ENCODE measurements at regions not wholly inside any gene's neighbourhood (a gene's known extent, or its start where the extent isn't known, plus 50 kb on each side); places are given as distances from the start of the nearest gene placed in this dataset.
"Not testable (repeated sequence)": the region's sequence is repeated elsewhere in the genome, so short reads cannot be mapped to it uniquely, and the experiment has no call there.

- no peak overlapping the region for H3K27ac ChIP-seq (ENCODE audit: low read length)
- H3K4me3 ChIP-seq (ENCODE audit: low read length), result no peak overlapping the region
- intact Hi-C loops (cut with DNase I), result no loop called here
- H3K9me3 ChIP-seq (ENCODE audit: control insufficient read depth, low read length), result no peaks in the 10 kb centered on the region
- DNase-seq (no peak), ATAC-seq (no peak)
- no peaks in the 10 kb centered on the region for H3K27me3 ChIP-seq (ENCODE audit: control insufficient read depth, insufficient read depth)
- no peaks in the 10 kb centered on the region for H3K4me1 ChIP-seq (ENCODE audit: control insufficient read depth, insufficient read depth, low read length)
- 71% methylated on average over 4 of the region's 4 CpGs for WGBS
Observed at GRCh38 chr2:114265261-114265660, 177.2 kb upstream of the DPP10 start.

GRCh38 chr2:114274957-114275356 lies 167.5 kb upstream of the DPP10 start:
- no peak overlapping the region for H3K27ac ChIP-seq (ENCODE audit: low read length)
- no peaks in the 10 kb centered on the region for H3K4me1 ChIP-seq (ENCODE audit: control insufficient read depth, insufficient read depth, low read length)
- H3K27me3 ChIP-seq (ENCODE audit: control insufficient read depth, insufficient read depth), result no peaks in the 10 kb centered on the region
- intact Hi-C loops (cut with DNase I), result no loop called here
- H3K4me3 ChIP-seq (ENCODE audit: low read length), result no peak overlapping the region
- no peaks in the 10 kb centered on the region for H3K9me3 ChIP-seq (ENCODE audit: control insufficient read depth, low read length)
- DNase-seq (no peak), ATAC-seq (no peak)

GRCh38 chr2:114281188-114281587 lies 161.3 kb upstream of the DPP10 start:
- no peak for ATAC-seq
- no peaks in the 10 kb centered on the region for H3K9me3 ChIP-seq (ENCODE audit: control insufficient read depth, low read length)
- WGBS, result 86% methylated on average over 2 of the region's 2 CpGs

GRCh38 chr2:114283774-114284173 lies 158.7 kb upstream of the DPP10 start:
- intact Hi-C loops (cut with DNase I), result no loop called here
- Histone ChIP-seq H3K27me3 (ENCODE audit: control insufficient read depth, insufficient read depth) (no peaks in the 10 kb centered on the region), H3K4me1 (ENCODE audit: control insufficient read depth, insufficient read depth, low read length) (no peaks in the 10 kb centered on the region), H3K9me3 (ENCODE audit: control insufficient read depth, low read length) (no peaks in the 10 kb centered on the region), H3K27ac (ENCODE audit: low read length) (no peak overlapping the region), H3K4me3 (ENCODE audit: low read length) (no peak overlapping the region)
- ATAC-seq (no peak), DNase-seq (no peak)
- 55% methylated on average over 5 of the region's 5 CpGs for WGBS

More at GRCh38 chr2:114281188-114281587, 161.3 kb upstream of the DPP10 start:
- intact Hi-C loops (cut with DNase I), result no loop called here
- H3K4me3 ChIP-seq (ENCODE audit: low read length), result no peak overlapping the region
- H3K27ac ChIP-seq (ENCODE audit: low read length), result no peak overlapping the region
- no peaks in the 10 kb centered on the region for H3K4me1 ChIP-seq (ENCODE audit: control insufficient read depth, insufficient read depth, low read length)
- DNase-seq, result no peak
- no peaks in the 10 kb centered on the region for H3K27me3 ChIP-seq (ENCODE audit: control insufficient read depth, insufficient read depth)

GRCh38 chr2:114286438-114286837 lies 156.0 kb upstream of the DPP10 start:
- no peak for DNase-seq
- no peak for ATAC-seq
- H3K4me1 ChIP-seq (ENCODE audit: control insufficient read depth, insufficient read depth, low read length), result no peaks in the 10 kb centered on the region
- H3K27me3 ChIP-seq (ENCODE audit: control insufficient read depth, insufficient read depth), result no peaks in the 10 kb centered on the region
- intact Hi-C loops (cut with DNase I), result no loop called here
- no peak overlapping the region for H3K27ac ChIP-seq (ENCODE audit: low read length)
- WGBS, result 87% methylated on average over 8 of the region's 8 CpGs
- no peaks in the 10 kb centered on the region for H3K9me3 ChIP-seq (ENCODE audit: control insufficient read depth, low read length)
- H3K4me3 ChIP-seq (ENCODE audit: low read length), result no peak overlapping the region

GRCh38 chr2:114293355-114293754 lies 149.1 kb upstream of the DPP10 start:
- intact Hi-C loops (cut with DNase I), result no loop called here
- no peak for ATAC-seq
- 48% methylated on average over 5 of the region's 5 CpGs for WGBS
- Histone ChIP-seq H3K4me1 (ENCODE audit: control insufficient read depth, insufficient read depth, low read length) (no peaks in the 10 kb centered on the region), H3K27me3 (ENCODE audit: control insufficient read depth, insufficient read depth) (no peaks in the 10 kb centered on the region), H3K27ac (ENCODE audit: low read length) (no peak overlapping the region), H3K4me3 (ENCODE audit: low read length) (no peak overlapping the region), H3K9me3 (ENCODE audit: control insufficient read depth, low read length) (no peaks in the 10 kb centered on the region)
- no peak for DNase-seq

- Histone ChIP-seq H3K4me1 (ENCODE audit: control insufficient read depth, insufficient read depth, low read length) (no peaks in the 10 kb centered on the region), H3K9me3 (ENCODE audit: control insufficient read depth, low read length) (no peaks in the 10 kb centered on the region), H3K27ac (ENCODE audit: low read length) (no peak overlapping the region), H3K4me3 (ENCODE audit: low read length) (no peak overlapping the region), H3K27me3 (ENCODE audit: control insufficient read depth, insufficient read depth) (no peaks in the 10 kb centered on the region)
- 32% methylated on average over 6 of the region's 6 CpGs for WGBS
- ATAC-seq (no peak), DNase-seq (no peak)
- intact Hi-C loops (cut with DNase I), result no loop called here
Observed at GRCh38 chr2:114294741-114295140, 147.7 kb upstream of the DPP10 start.

GRCh38 chr2:114300351-114300750 lies 142.1 kb upstream of the DPP10 start:
- H3K9me3 ChIP-seq (ENCODE audit: control insufficient read depth, low read length); DNase-seq; H3K27ac ChIP-seq (ENCODE audit: low read length); H3K4me1 ChIP-seq (ENCODE audit: control insufficient read depth, insufficient read depth, low read length); intact Hi-C loops (cut with DNase I); H3K27me3 ChIP-seq (ENCODE audit: control insufficient read depth, insufficient read depth); ATAC-seq; H3K4me3 ChIP-seq (ENCODE audit: low read length): not testable (repeated sequence)
- 93% methylated on average over 3 of the region's 3 CpGs for WGBS

- Histone ChIP-seq H3K27me3 (ENCODE audit: control insufficient read depth, insufficient read depth) (no peaks in the 10 kb centered on the region), H3K9me3 (ENCODE audit: control insufficient read depth, low read length) (no peaks in the 10 kb centered on the region), H3K27ac (ENCODE audit: low read length) (no peak overlapping the region), H3K4me3 (ENCODE audit: low read length) (no peak overlapping the region), H3K4me1 (ENCODE audit: control insufficient read depth, insufficient read depth, low read length) (no peaks in the 10 kb centered on the region)
- ATAC-seq (no peak), DNase-seq (no peak)
- 52% methylated on average over 2 of the region's 2 CpGs for WGBS
- intact Hi-C loops (cut with DNase I), result no loop called here
Observed at GRCh38 chr2:114316532-114317300, 125.7 kb upstream of the DPP10 start.

GRCh38 chr2:114330594-114330993 lies 111.8 kb upstream of the DPP10 start:
- H3K27ac ChIP-seq (ENCODE audit: low read length), result no peak overlapping the region
- ATAC-seq, result no peak
- intact Hi-C loops (cut with DNase I), result no loop called here
- 70% methylated on average over 1 of the region's 1 CpG for WGBS
- no peak overlapping the region for H3K4me3 ChIP-seq (ENCODE audit: low read length)
- DNase-seq, result no peak
- no peaks in the 10 kb centered on the region for H3K4me1 ChIP-seq (ENCODE audit: control insufficient read depth, insufficient read depth, low read length)
- no peaks in the 10 kb centered on the region for H3K9me3 ChIP-seq (ENCODE audit: control insufficient read depth, low read length)
- H3K27me3 ChIP-seq (ENCODE audit: control insufficient read depth, insufficient read depth), result no peaks in the 10 kb centered on the region

GRCh38 chr2:114331934-114332333 lies 110.5 kb upstream of the DPP10 start:
- H3K9me3 ChIP-seq (ENCODE audit: control insufficient read depth, low read length), result no peaks in the 10 kb centered on the region
- DNase-seq (no peak), ATAC-seq (no peak)
- no peaks in the 10 kb centered on the region for H3K27me3 ChIP-seq (ENCODE audit: control insufficient read depth, insufficient read depth)
- WGBS, result 83% methylated on average over 3 of the region's 3 CpGs
- no peaks in the 10 kb centered on the region for H3K4me1 ChIP-seq (ENCODE audit: control insufficient read depth, insufficient read depth, low read length)
- intact Hi-C loops (cut with DNase I), result no loop called here
- no peak overlapping the region for H3K27ac ChIP-seq (ENCODE audit: low read length)
- no peak overlapping the region for H3K4me3 ChIP-seq (ENCODE audit: low read length)

GRCh38 chr2:114345246-114345645 lies 97.2 kb upstream of the DPP10 start:
- Histone ChIP-seq H3K27ac (ENCODE audit: low read length) (no peak overlapping the region), H3K27me3 (ENCODE audit: control insufficient read depth, insufficient read depth) (no peaks in the 10 kb centered on the region), H3K9me3 (ENCODE audit: control insufficient read depth, low read length) (no peaks in the 10 kb centered on the region), H3K4me1 (ENCODE audit: control insufficient read depth, insufficient read depth, low read length) (no peaks in the 10 kb centered on the region), H3K4me3 (ENCODE audit: low read length) (no peak overlapping the region)
- DNase-seq, result no peak
- no peak for ATAC-seq
- intact Hi-C loops (cut with DNase I), result no loop called here

Measured in right cardiac atrium (tissue), 5 donors.